Trophoblast cell (in vitro differentiated cells and primary cell): ENCODE measurements at regions not wholly inside any gene's neighbourhood (a gene's known extent, or its start where the extent isn't known, plus 50 kb on each side); places are given as distances from the start of the nearest gene placed in this dataset.
A peak's percentile ranks its signal among the peaks of the same experiment; 100 is the strongest.

Experiments used
- DNase-seq, 2 donors: peaks; one replicate each; pipeline ENCODE4 v3.0.0-alpha.2; 2016
- H2AFZ ChIP-seq: 2 replicates; pipeline ENCODE4 v1.6.1; 2013; ENCODE audit warnings: low read length, moderate library complexity, mild to moderate bottlenecking; ENCODE audit not compliant: insufficient read depth, poor library complexity
- H2AK5ac ChIP-seq: 2 replicates; pipeline ENCODE4 v1.6.1; 2013; ENCODE audit warnings: mild to moderate bottlenecking, low read length
- H2BK120ac ChIP-seq: 2 replicates; pipeline ENCODE4 v1.6.1; 2013; ENCODE audit warnings: low read length, mild to moderate bottlenecking, moderate library complexity; ENCODE audit not compliant: insufficient read depth, poor library complexity
- H2BK12ac ChIP-seq: 2 replicates; pipeline ENCODE4 v1.6.1; 2013; ENCODE audit warnings: mild to moderate bottlenecking, low read length, moderate library complexity
- H2BK5ac ChIP-seq: 2 replicates; pipeline ENCODE4 v1.6.1; 2013; ENCODE audit warnings: low read length, low read depth, moderate library complexity, mild to moderate bottlenecking; ENCODE audit not compliant: poor library complexity
- H3K14ac ChIP-seq: 2 replicates; pipeline ENCODE4 v1.6.1; 2013; ENCODE audit warnings: mild to moderate bottlenecking, low read length
- H3K18ac ChIP-seq: 2 replicates; pipeline ENCODE4 v1.6.1; 2013; ENCODE audit warnings: mild to moderate bottlenecking, low read length
- H3K23ac ChIP-seq: 2 replicates; pipeline ENCODE4 v1.6.1; 2013; ENCODE audit warnings: low read length
- H3K27ac ChIP-seq: 2 replicates; pipeline ENCODE4 v1.5.1; 2013; ENCODE audit warnings: low read depth, mild to moderate bottlenecking, inconsistent platforms, low read length, moderate library complexity
- H3K27me3 ChIP-seq: 2 replicates; pipeline ENCODE4 v1.6.1; 2013; ENCODE audit warnings: inconsistent platforms, mild to moderate bottlenecking, low read length, moderate library complexity; ENCODE audit not compliant: insufficient read depth
- H3K36me3 ChIP-seq, 2 experiments: 1 replicate in 1 of 2; 2 replicates in 1 of 2; pipeline ENCODE4 v1.6.1; 2013; ENCODE audit warnings: low read length in 2 of 2, mild to moderate bottlenecking in 2 of 2, moderate library complexity in 1 of 2; ENCODE audit not compliant: insufficient read depth in 2 of 2, control insufficient read depth in 1 of 2
- H3K4ac ChIP-seq: 2 replicates; pipeline ENCODE4 v1.6.1; 2013; ENCODE audit warnings: low read depth, mild to moderate bottlenecking, low read length, moderate library complexity
- H3K4me1 ChIP-seq, 2 experiments: 1 replicate in 1 of 2; 2 replicates in 1 of 2; pipeline ENCODE4 v1.6.1; 2013; ENCODE audit warnings: low read length in 2 of 2, mild to moderate bottlenecking in 2 of 2, moderate library complexity in 1 of 2; ENCODE audit not compliant: insufficient read depth in 2 of 2, control insufficient read depth in 1 of 2
- H3K4me2 ChIP-seq: 2 replicates; pipeline ENCODE4 v1.6.1; 2013; ENCODE audit warnings: inconsistent platforms, mild to moderate bottlenecking, low read length, moderate library complexity
- H3K4me3 ChIP-seq: 2 replicates; pipeline ENCODE4 v1.5.1; 2013; ENCODE audit warnings: mild to moderate bottlenecking, low read depth, low read length, inconsistent platforms
- H3K79me1 ChIP-seq: one replicate; pipeline ENCODE4 v1.6.1; 2013; ENCODE audit warnings: low read length
- H3K79me2 ChIP-seq: 2 replicates; pipeline ENCODE4 v1.6.1; 2013; ENCODE audit warnings: low read length, mild to moderate bottlenecking; ENCODE audit not compliant: control insufficient read depth, insufficient read depth, poor library complexity
- H3K9ac ChIP-seq: 2 replicates; pipeline ENCODE4 v1.6.1; 2013; ENCODE audit warnings: mild to moderate bottlenecking, low read length
- H3K9me3 ChIP-seq: 2 replicates; pipeline ENCODE4 v1.6.1; 2013; ENCODE audit warnings: low read depth, mild to moderate bottlenecking, control low read depth, inconsistent platforms, low read length; ENCODE audit not compliant: insufficient read depth
- H4K12ac ChIP-seq: 2 replicates; pipeline ENCODE4 v1.6.1; 2013; ENCODE audit warnings: low read depth, mild to moderate bottlenecking, low read length, moderate library complexity
- H4K8ac ChIP-seq: 2 replicates; pipeline ENCODE4 v1.6.1; 2013; ENCODE audit warnings: low read depth, mild to moderate bottlenecking, low read length, moderate library complexity
- H4K91ac ChIP-seq: one replicate; pipeline ENCODE4 v1.6.1; 2013; ENCODE audit warnings: low read depth, mild to moderate bottlenecking, low read length, moderate library complexity
- WGBS: extraction: QIAGEN DNeasy Blood & Tissue Kit; methylation state at CpG from one replicate; pipeline ENCODE4 v1.1.7; 2013; ENCODE audit warnings: missing lambda C conversion rate; ENCODE audit not compliant: insufficient read length, insufficient coverage; ENCODE audit errors: extremely low coverage; 5-methylcytosine and 5-hydroxymethylcytosine counted together

DNA sequence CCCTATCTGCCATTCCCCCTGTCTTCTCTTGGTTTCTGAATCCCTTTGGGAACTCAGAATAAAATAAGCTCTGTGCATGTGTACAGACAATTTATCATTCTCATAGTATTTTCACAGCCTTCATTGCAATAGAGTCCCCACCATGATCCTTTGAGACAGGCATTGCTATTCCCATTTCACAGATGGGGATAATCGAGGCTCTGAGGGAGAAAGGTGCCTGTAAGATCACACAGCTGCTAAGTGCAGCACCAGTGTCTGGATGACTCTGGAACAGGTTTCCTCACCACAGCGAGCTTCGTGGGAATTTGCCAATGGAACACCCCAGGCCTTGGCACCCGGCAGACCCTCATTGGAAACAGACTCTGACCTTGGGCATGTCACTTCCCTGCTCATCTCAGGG lies 293.6 kb downstream of the NSG2 start:
- Histone ChIP-seq H4K91ac (peak overlapping the region; percentile 91), H3K79me1 (peaks cover 67% of the 10 kb centered on the region), H3K18ac (peak overlapping the region; percentile 73), H2AFZ (peak overlapping the region; percentile 3), H3K9me3 (no peaks in the 10 kb centered on the region), H2BK12ac (peak overlapping the region; percentile 94), H3K9ac (peak overlapping the region; percentile 21), H3K27ac (peak overlapping the region; percentile 100), H3K36me3 (no peaks in the 10 kb centered on the region), H4K8ac (peak overlapping the region; percentile 64), H4K12ac (peak overlapping the region; percentile 71), H2BK5ac (peak overlapping the region; percentile 92), H3K4me2 (peak overlapping the region; percentile 54), H3K4me1 (peaks cover 36 to 47% of the 10 kb centered on the region in 2 experiments), H3K4me3 (no peak overlapping the region), H3K79me2 (peaks cover 19% of the 10 kb centered on the region), H2BK120ac (peak overlapping the region; percentile 91), H3K23ac (no peak overlapping the region), H3K27me3 (no peaks in the 10 kb centered on the region), H2AK5ac (peak overlapping the region; percentile 61), H3K14ac (peak overlapping the region; percentile 83), H3K4ac (peak overlapping the region; percentile 71)
- no peak for DNase-seq
- no CpG with 5 or more reads among the region's 4 CpGs for WGBS

DNA sequence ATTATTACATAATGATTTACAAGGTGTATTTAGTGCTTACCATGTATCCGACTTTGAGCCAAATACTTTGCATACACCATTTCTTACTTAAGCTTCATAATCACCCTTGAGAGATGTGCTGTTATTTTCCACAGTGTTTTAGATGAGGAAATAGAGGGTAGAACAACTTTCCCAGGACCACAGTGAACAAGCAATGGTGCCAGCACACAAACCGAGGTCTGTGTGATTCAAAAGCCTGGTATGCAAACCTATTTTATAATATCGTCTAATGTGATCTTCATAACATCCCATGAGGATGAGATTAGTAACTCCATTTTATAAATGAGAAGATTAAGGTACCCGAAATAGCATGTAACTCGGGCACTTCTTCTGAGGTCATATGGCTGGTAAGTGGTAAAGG lies 294.7 kb downstream of the NSG2 start:
- H2BK5ac ChIP-seq = peak overlapping the region; percentile 92
- peaks cover 34 to 45% of the 10 kb centered on the region in 2 experiments for H3K4me1 ChIP-seq
- no peak overlapping the region for H4K8ac ChIP-seq
- H3K79me1 ChIP-seq = peaks cover 66% of the 10 kb centered on the region
- H3K36me3 ChIP-seq = no peaks in the 10 kb centered on the region
- H3K4me2 ChIP-seq = no peak overlapping the region
- H2AK5ac ChIP-seq = no peak overlapping the region
- no peak overlapping the region for H3K18ac ChIP-seq
- peak overlapping the region; percentile 91 for H2BK120ac ChIP-seq
- no peak overlapping the region for H3K4me3 ChIP-seq
- peaks cover 2% of the 10 kb centered on the region for H3K9me3 ChIP-seq
- no peak for DNase-seq
- H3K14ac ChIP-seq = peak overlapping the region; percentile 54
- no peak overlapping the region for H4K12ac ChIP-seq
- no peaks in the 10 kb centered on the region for H3K27me3 ChIP-seq
- H3K27ac ChIP-seq = no peak overlapping the region
- WGBS = no CpG with 5 or more reads among the region's 5 CpGs
- H4K91ac ChIP-seq = peak overlapping the region; percentile 91
- H2AFZ ChIP-seq = no peak overlapping the region
- peaks cover 18% of the 10 kb centered on the region for H3K79me2 ChIP-seq
- no peak overlapping the region for H3K9ac ChIP-seq
- H2BK12ac ChIP-seq = peak overlapping the region; percentile 85
- H3K4ac ChIP-seq = no peak overlapping the region
- H3K23ac ChIP-seq = no peak overlapping the region

DNA sequence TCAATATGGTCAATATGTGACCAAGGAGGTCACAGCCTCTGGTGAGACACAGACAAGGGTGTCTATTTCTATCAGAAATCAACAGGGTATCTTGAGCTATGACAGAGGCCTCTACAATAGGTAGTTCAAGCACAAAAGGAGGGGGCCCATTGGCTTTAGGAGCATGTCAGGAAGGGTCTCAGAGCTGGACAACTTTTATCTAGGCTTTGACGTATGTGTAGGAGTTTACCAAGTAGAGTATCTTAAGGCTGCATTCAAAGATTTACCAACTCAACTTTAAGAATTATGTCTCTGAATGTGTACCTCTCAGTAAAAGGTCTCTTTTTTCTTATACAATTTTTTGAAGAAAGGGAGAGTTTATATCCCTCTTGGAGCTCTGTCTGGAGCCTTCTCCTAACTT lies 297.2 kb downstream of the NSG2 start:
- no peaks in the 10 kb centered on the region for H3K27me3 ChIP-seq
- H3K9me3 ChIP-seq = peaks cover 2% of the 10 kb centered on the region
- peaks cover 6% of the 10 kb centered on the region for H3K79me2 ChIP-seq
- no peak overlapping the region for H4K91ac ChIP-seq
- H3K27ac ChIP-seq = no peak overlapping the region
- H2BK5ac ChIP-seq = no peak overlapping the region
- H2BK120ac ChIP-seq = no peak overlapping the region
- H3K79me1 ChIP-seq = peaks cover 52% of the 10 kb centered on the region
- no peak overlapping the region for H2AFZ ChIP-seq
- WGBS = no CpG with 5 or more reads among the region's 1 CpG
- no peak overlapping the region for H3K4ac ChIP-seq
- DNase-seq = no peak
- H3K18ac ChIP-seq = no peak overlapping the region
- H4K12ac ChIP-seq = no peak overlapping the region
- no peak overlapping the region for H2AK5ac ChIP-seq
- no peak overlapping the region for H3K9ac ChIP-seq
- H2BK12ac ChIP-seq = peak overlapping the region; percentile 62
- no peak overlapping the region for H4K8ac ChIP-seq
- no peak overlapping the region for H3K4me2 ChIP-seq
- H3K23ac ChIP-seq = no peak overlapping the region
- peaks cover 21 to 29% of the 10 kb centered on the region in 2 experiments for H3K4me1 ChIP-seq
- no peaks in the 10 kb centered on the region for H3K36me3 ChIP-seq
- no peak overlapping the region for H3K4me3 ChIP-seq
- no peak overlapping the region for H3K14ac ChIP-seq

DNA sequence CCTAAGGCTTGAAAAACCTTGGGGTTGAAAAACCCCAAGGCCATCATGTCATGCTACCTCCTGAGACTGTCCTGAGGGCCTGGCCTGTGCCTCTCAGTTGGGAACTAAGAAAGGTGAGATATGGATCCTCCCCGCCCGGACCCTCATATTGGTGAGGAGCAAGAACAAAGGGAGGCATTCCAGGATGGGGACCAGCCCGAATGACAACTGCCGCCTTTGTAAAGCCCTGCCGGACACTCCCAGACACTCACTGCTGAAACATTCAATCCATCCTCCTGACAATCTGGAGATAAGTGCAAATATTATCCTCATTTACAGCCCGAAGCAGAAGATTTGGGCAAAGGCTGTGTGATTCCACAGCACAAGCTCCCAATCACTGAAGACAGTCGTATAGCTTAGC lies 298.3 kb downstream of the NSG2 start:
- Histone ChIP-seq H4K12ac (no peak overlapping the region), H3K14ac (peak overlapping the region; percentile 65), H3K4me1 (peaks cover 20 to 26% of the 10 kb centered on the region in 2 experiments), H3K9me3 (peaks cover 2% of the 10 kb centered on the region), H3K27me3 (no peaks in the 10 kb centered on the region), H2AFZ (no peak overlapping the region), H2BK12ac (peak overlapping the region; percentile 98), H4K8ac (peak overlapping the region; percentile 49), H2BK5ac (peak overlapping the region; percentile 54), H3K36me3 (no peaks in the 10 kb centered on the region), H3K18ac (peak overlapping the region; percentile 34), H3K4me3 (no peak overlapping the region), H3K79me2 (peaks cover 6% of the 10 kb centered on the region), H2AK5ac (peak overlapping the region; percentile 37), H3K23ac (no peak overlapping the region), H3K4me2 (no peak overlapping the region), H4K91ac (peak overlapping the region; percentile 91), H3K79me1 (peaks cover 45% of the 10 kb centered on the region), H3K4ac (peak overlapping the region; percentile 73), H2BK120ac (peak overlapping the region; percentile 89), H3K9ac (no peak overlapping the region), H3K27ac (peak overlapping the region; percentile 70)
- WGBS = no CpG with 5 or more reads among the region's 7 CpGs
- peak; percentile 76 to 78 for DNase-seq
